Gastrocnemius medialis (tissue), 4 donors: ENCODE measurements at regions not wholly inside any gene's neighbourhood (a gene's known extent, or its start where the extent isn't known, plus 50 kb on each side); places are given as distances from the start of the nearest gene placed in this dataset.

Source experiments
- POLR2A ChIP-seq, 2 donors: fragments of 450-650 bp; IDR thresholded peaks; one replicate each; pipeline ENCODE4 v1.6.1; 2017; ENCODE audit warnings: antibody characterized with exemption in 2 of 2, mild to moderate bottlenecking in 2 of 2, moderate library complexity in 2 of 2
- TF ChIP-seq, protein P1 (sequence below), 5 experiments: fragments of 450-650 bp in 3 of 5; fragments of 200-600 bp in 2 of 5; sonication (generic) in 2 of 5; IDR thresholded peaks in 4 of 5; conservative IDR thresholded peaks in 1 of 5; 1 replicate in 4 of 5; 2 replicates in 1 of 5; pipeline ENCODE4 v1.5.1; 2016 to 2019; ENCODE audit warnings: antibody characterized with exemption in 5 of 5, mild to moderate bottlenecking in 3 of 5, moderate library complexity in 3 of 5

DNA sequence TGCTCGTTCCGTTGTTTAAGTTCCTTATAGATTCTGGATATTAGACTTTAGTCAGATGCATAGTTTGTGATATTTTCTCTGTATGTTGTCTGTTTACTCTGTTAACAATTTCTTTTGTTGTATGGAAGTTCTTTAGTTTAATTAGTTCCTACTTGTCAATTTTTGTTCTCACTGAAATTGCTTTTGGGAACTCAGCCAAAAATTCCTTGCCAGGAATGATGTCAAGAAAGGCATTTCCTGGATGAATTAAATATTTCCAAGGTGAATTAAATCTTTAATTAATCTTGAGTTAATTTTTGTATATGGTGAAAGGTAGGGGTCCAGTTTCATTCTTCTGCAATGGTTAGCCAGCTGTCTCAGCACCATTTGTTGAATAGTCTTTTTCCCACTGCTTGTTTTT, 406.2 kb upstream of the NOX3 start:
- TF ChIP-seq, protein P1, sequence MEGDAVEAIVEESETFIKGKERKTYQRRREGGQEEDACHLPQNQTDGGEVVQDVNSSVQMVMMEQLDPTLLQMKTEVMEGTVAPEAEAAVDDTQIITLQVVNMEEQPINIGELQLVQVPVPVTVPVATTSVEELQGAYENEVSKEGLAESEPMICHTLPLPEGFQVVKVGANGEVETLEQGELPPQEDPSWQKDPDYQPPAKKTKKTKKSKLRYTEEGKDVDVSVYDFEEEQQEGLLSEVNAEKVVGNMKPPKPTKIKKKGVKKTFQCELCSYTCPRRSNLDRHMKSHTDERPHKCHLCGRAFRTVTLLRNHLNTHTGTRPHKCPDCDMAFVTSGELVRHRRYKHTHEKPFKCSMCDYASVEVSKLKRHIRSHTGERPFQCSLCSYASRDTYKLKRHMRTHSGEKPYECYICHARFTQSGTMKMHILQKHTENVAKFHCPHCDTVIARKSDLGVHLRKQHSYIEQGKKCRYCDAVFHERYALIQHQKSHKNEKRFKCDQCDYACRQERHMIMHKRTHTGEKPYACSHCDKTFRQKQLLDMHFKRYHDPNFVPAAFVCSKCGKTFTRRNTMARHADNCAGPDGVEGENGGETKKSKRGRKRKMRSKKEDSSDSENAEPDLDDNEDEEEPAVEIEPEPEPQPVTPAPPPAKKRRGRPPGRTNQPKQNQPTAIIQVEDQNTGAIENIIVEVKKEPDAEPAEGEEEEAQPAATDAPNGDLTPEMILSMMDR (IDR thresholded peaks at IDR 0.05 in 4 of 5, conservative IDR thresholded peaks at IDR 0.05 in 1 of 5), result no peak
- no peak for TF ChIP-seq POLR2A (IDR thresholded peaks at IDR 0.05)
